ENCODE measurements at regions not wholly inside any gene's neighbourhood (a gene's known extent, or its start where the extent isn't known, plus 50 kb on each side); places are given as distances from the start of the nearest gene placed in this dataset.

GRCh38 chr5:86228147-86228546 lies 389.6 kb upstream of the COX7C start:
- POLR2A ChIA-PET (ENCODE audit: unreplicated experiment): no interaction called here
- TF ChIP-seq CTCF (conservative IDR thresholded peaks at IDR 0.05) (no peak), EZH2 (IDR thresholded peaks at IDR 0.05; ENCODE audit: low read depth) (no peak)
- H4K20me1 ChIP-seq (ENCODE audit: insufficient read depth): no peaks in the 10 kb centered on the region
- no peaks in the 10 kb centered on the region for H3K79me2 ChIP-seq (ENCODE audit: low read depth)
- no peak overlapping the region for H3K4me3 ChIP-seq
- H3K4me1 ChIP-seq (replicated peaks; ENCODE audit: insufficient read depth): no peaks in the 10 kb centered on the region
- no peak for DNase-seq
- intact Hi-C loops (cut with micrococcal nuclease; ENCODE audit: unreplicated experiment): no loop called here
- H3K9me3 ChIP-seq (ENCODE audit: insufficient read depth, low read depth): no peaks in the 10 kb centered on the region
- no peaks in the 10 kb centered on the region for H3K9me2 ChIP-seq (ENCODE audit: insufficient read depth)
- no peaks in the 10 kb centered on the region for H3K27me3 ChIP-seq (ENCODE audit: insufficient read depth, low read depth)
- no peak overlapping the region for H3K4me2 ChIP-seq
- CTCF ChIA-PET: no interaction called here
- H3F3A ChIP-seq (ENCODE audit: insufficient read depth, low read depth): no peaks in the 10 kb centered on the region
- no TSS peak for BruUV-seq (replicated peaks)
- H3K27ac ChIP-seq: no peak overlapping the region
- no peak overlapping the region for H2AFZ ChIP-seq
- H3K36me3 ChIP-seq (ENCODE audit: low read depth): no peaks in the 10 kb centered on the region

- no peaks in the 10 kb centered on the region for H4K20me1 ChIP-seq (ENCODE audit: insufficient read depth)
- no peaks in the 10 kb centered on the region for H3K9me3 ChIP-seq (ENCODE audit: insufficient read depth, low read depth)
- H3K4me2 ChIP-seq: no peak overlapping the region
- TF ChIP-seq EZH2 (IDR thresholded peaks at IDR 0.05; ENCODE audit: low read depth): no peak
- no peak for TF ChIP-seq CTCF (conservative IDR thresholded peaks at IDR 0.05)
- H3K9me2 ChIP-seq (ENCODE audit: insufficient read depth): no peaks in the 10 kb centered on the region
- no peaks in the 10 kb centered on the region for H3K27me3 ChIP-seq (ENCODE audit: insufficient read depth, low read depth)
- intact Hi-C loops (cut with micrococcal nuclease; ENCODE audit: unreplicated experiment): no loop called here
- H3F3A ChIP-seq (ENCODE audit: insufficient read depth, low read depth): no peaks in the 10 kb centered on the region
- no peak overlapping the region; the same call in 1 of the 2 replicates for H2AFZ ChIP-seq
- H3K4me3 ChIP-seq: no peak overlapping the region
- H3K79me2 ChIP-seq (ENCODE audit: low read depth): no peaks in the 10 kb centered on the region
- H3K36me3 ChIP-seq (ENCODE audit: low read depth): no peaks in the 10 kb centered on the region
- no peak for DNase-seq
- H3K4me1 ChIP-seq (replicated peaks; ENCODE audit: insufficient read depth): no peaks in the 10 kb centered on the region
- POLR2A ChIA-PET (ENCODE audit: unreplicated experiment): no interaction called here
- H3K27ac ChIP-seq: no peak overlapping the region
- CTCF ChIA-PET: no interaction called here
- BruUV-seq (replicated peaks): no TSS peak
Measured at GRCh38 chr5:86232246-86232645, 385.5 kb upstream of the COX7C start.

- TF ChIP-seq CTCF (conservative IDR thresholded peaks at IDR 0.05) (no peak), EZH2 (IDR thresholded peaks at IDR 0.05; ENCODE audit: low read depth) (no peak)
- no peaks in the 10 kb centered on the region for H3K79me2 ChIP-seq (ENCODE audit: low read depth)
- no peak overlapping the region for H2AFZ ChIP-seq
- H3K4me1 ChIP-seq (replicated peaks; ENCODE audit: insufficient read depth): no peaks in the 10 kb centered on the region
- no peaks in the 10 kb centered on the region for H3K9me3 ChIP-seq (ENCODE audit: insufficient read depth, low read depth)
- no peaks in the 10 kb centered on the region for H3K9me2 ChIP-seq (ENCODE audit: insufficient read depth)
- no peaks in the 10 kb centered on the region for H3F3A ChIP-seq (ENCODE audit: insufficient read depth, low read depth)
- H3K4me2 ChIP-seq: no peak overlapping the region
- no peaks in the 10 kb centered on the region for H3K27me3 ChIP-seq (ENCODE audit: insufficient read depth, low read depth)
- no peaks in the 10 kb centered on the region for H4K20me1 ChIP-seq (ENCODE audit: insufficient read depth)
- H3K4me3 ChIP-seq: no peak overlapping the region
- POLR2A ChIA-PET (ENCODE audit: unreplicated experiment): no interaction called here
- CTCF ChIA-PET: no interaction called here
- DNase-seq: no peak
- no peak overlapping the region for H3K27ac ChIP-seq
- no peaks in the 10 kb centered on the region for H3K36me3 ChIP-seq (ENCODE audit: low read depth)
- BruUV-seq (replicated peaks): no TSS peak
- intact Hi-C loops (cut with micrococcal nuclease; ENCODE audit: unreplicated experiment): no loop called here
Measured at GRCh38 chr5:86244153-86244552, 373.6 kb upstream of the COX7C start.
